ENCODE measurements at regions not wholly inside any gene's neighbourhood (a gene's known extent, or its start where the extent isn't known, plus 50 kb on each side); places are given as distances from the start of the nearest gene placed in this dataset.
"Not testable (repeated sequence)": the region's sequence is repeated elsewhere in the genome, so short reads cannot be mapped to it uniquely, and the experiment has no call there.

GRCh38 chr7:150046290-150047194 lies 172.8 kb downstream of the ATP6V0E2 start:
- DNase-seq (ENCODE audit: low read depth): not testable (repeated sequence)

- not testable (repeated sequence) for DNase-seq (ENCODE audit: low read depth)
Observed at GRCh38 chr7:150047329-150047728, 173.6 kb downstream of the ATP6V0E2 start.

GRCh38 chr7:150047772-150048171 lies 174.0 kb downstream of the ATP6V0E2 start:
- not testable (repeated sequence) for DNase-seq (ENCODE audit: low read depth)

- DNase-seq (ENCODE audit: low read depth): not testable (repeated sequence)
Observed at GRCh38 chr7:150048244-150049011, 174.7 kb downstream of the ATP6V0E2 start.

GRCh38 chr7:150049012-150049655 lies 175.4 kb downstream of the ATP6V0E2 start:
- not testable (repeated sequence) for DNase-seq (ENCODE audit: low read depth)

GRCh38 chr7:150053396-150053795 lies 179.6 kb downstream of the ATP6V0E2 start:
- not testable (repeated sequence) for DNase-seq (ENCODE audit: low read depth)

- DNase-seq (ENCODE audit: low read depth): not testable (repeated sequence)
Observed at GRCh38 chr7:150054242-150054641, 180.5 kb downstream of the ATP6V0E2 start.

GRCh38 chr7:150060259-150061221 lies 186.8 kb downstream of the ATP6V0E2 start:
- peak; percentile 85 for DNase-seq (ENCODE audit: low read depth)

GRCh38 chr7:150063195-150063594 lies 189.4 kb downstream of the ATP6V0E2 start:
- not testable (repeated sequence) for DNase-seq (ENCODE audit: low read depth)

- not testable (repeated sequence) for DNase-seq (ENCODE audit: low read depth)
Observed at GRCh38 chr7:150069555-150070313, 196.0 kb downstream of the ATP6V0E2 start.

- not testable (repeated sequence) for DNase-seq (ENCODE audit: low read depth)
Observed at GRCh38 chr7:150077543-150077942, 203.8 kb downstream of the ATP6V0E2 start.

GRCh38 chr7:150081865-150082264 lies 208.1 kb downstream of the ATP6V0E2 start:
- DNase-seq (ENCODE audit: low read depth): not testable (repeated sequence)

GRCh38 chr7:150084724-150085123 lies 211.0 kb downstream of the ATP6V0E2 start:
- DNase-seq (ENCODE audit: low read depth): not testable (repeated sequence)

- DNase-seq (ENCODE audit: low read depth): not testable (repeated sequence)
Observed at GRCh38 chr7:150087478-150087877, 213.7 kb downstream of the ATP6V0E2 start.

GRCh38 chr7:150089139-150089538 lies 215.4 kb downstream of the ATP6V0E2 start:
- not testable (repeated sequence) for DNase-seq (ENCODE audit: low read depth)

GRCh38 chr7:150090776-150091175 lies 217.0 kb downstream of the ATP6V0E2 start:
- DNase-seq (ENCODE audit: low read depth): not testable (repeated sequence)

- DNase-seq (ENCODE audit: low read depth): not testable (repeated sequence)
Observed at GRCh38 chr7:150093897-150094296, 220.1 kb downstream of the ATP6V0E2 start.

GRCh38 chr7:150096213-150096994 lies 222.6 kb downstream of the ATP6V0E2 start:
- not testable (repeated sequence) for DNase-seq (ENCODE audit: low read depth)

- not testable (repeated sequence) for DNase-seq (ENCODE audit: low read depth)
Observed at GRCh38 chr7:150098592-150098991, 224.6 kb upstream of the LRRC61 start.

Measured in stimulated activated CD8-positive, alpha-beta memory T cell treated with anti-CD3 and anti-CD28 coated beads, Interleukin-15, amount 100 ng/mL, for 1 hour (primary cell).